Tibial nerve (tissue), 4 donors: ENCODE measurements at regions not wholly inside any gene's neighbourhood (a gene's known extent, or its start where the extent isn't known, plus 50 kb on each side); places are given as distances from the start of the nearest gene placed in this dataset.

Source experiments
- EP300 ChIP-seq, 2 donors: sonication (generic); formaldehyde crosslinking; IDR thresholded peaks; one replicate each; pipeline ENCODE4 v1.6.1; 2017; ENCODE audit warnings: antibody characterized with exemption in 2 of 2, mild to moderate bottlenecking in 1 of 2
- TF ChIP-seq, protein P1 (sequence below), 5 experiments: fragments of 200-600 bp in 3 of 5; fragments of 450-650 bp in 2 of 5; sonication (generic) in 3 of 5; IDR thresholded peaks; one replicate each; pipeline ENCODE4 v1.5.1; 2016 to 2019; ENCODE audit warnings: antibody characterized with exemption in 5 of 5, mild to moderate bottlenecking in 3 of 5, moderate library complexity in 2 of 5

DNA sequence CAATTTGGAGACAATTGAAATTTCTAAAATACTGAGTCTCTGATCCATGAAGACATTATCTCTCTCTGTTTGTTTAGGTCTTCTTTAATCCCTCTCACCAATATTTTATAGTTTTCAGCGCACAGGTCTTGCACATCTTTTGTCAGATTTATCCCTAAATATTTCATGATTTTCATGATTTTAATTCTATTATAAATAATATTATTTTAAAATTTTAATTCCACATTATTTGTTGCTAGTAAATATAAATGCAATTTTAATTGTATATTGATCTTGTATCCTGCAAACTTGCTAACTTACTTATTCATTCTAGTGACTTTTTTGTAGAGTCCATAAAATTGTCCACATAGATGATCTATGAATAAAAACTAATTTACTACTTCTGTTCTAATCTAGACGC, 112.6 kb upstream of the TNPO1 start:
- TF ChIP-seq, protein P1, sequence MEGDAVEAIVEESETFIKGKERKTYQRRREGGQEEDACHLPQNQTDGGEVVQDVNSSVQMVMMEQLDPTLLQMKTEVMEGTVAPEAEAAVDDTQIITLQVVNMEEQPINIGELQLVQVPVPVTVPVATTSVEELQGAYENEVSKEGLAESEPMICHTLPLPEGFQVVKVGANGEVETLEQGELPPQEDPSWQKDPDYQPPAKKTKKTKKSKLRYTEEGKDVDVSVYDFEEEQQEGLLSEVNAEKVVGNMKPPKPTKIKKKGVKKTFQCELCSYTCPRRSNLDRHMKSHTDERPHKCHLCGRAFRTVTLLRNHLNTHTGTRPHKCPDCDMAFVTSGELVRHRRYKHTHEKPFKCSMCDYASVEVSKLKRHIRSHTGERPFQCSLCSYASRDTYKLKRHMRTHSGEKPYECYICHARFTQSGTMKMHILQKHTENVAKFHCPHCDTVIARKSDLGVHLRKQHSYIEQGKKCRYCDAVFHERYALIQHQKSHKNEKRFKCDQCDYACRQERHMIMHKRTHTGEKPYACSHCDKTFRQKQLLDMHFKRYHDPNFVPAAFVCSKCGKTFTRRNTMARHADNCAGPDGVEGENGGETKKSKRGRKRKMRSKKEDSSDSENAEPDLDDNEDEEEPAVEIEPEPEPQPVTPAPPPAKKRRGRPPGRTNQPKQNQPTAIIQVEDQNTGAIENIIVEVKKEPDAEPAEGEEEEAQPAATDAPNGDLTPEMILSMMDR (IDR thresholded peaks at IDR 0.05): no peak
- TF ChIP-seq EP300 (IDR thresholded peaks at IDR 0.05): no peak
